ENCODE measurements at regions not wholly inside any gene's neighbourhood (a gene's known extent, or its start where the extent isn't known, plus 50 kb on each side); places are given as distances from the start of the nearest gene placed in this dataset.
"Not testable (repeated sequence)": the region's sequence is repeated elsewhere in the genome, so short reads cannot be mapped to it uniquely, and the experiment has no call there.

DNA sequence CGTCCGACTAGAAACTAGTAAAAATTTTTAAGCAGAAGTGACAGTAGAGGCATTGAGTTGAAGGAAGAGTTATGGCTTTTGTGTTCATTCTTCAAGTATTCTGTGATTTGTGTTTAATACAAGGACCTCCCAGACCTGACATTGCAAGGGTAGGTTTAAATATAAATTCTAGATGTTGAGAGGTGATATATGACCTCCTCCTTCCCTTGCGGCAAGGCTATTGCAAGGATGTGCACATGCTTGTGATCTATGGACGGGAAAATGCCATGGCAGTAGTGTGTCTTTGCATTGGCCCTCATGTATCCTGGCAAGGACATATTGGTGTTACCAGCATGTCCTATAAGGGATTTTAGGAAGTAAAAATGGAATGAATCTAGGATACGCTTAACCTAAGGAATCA is 143.5 kb downstream of the NEDD1 start:
- Mint-ChIP-seq H3K36me3 (no peaks in the 10 kb centered on the region), H3K4me3 (no peak overlapping the region), H3K9me3 (peaks cover 0 to 2% (median 0%) of the 10 kb centered on the region in 6 donors), H3K27me3 (ENCODE audit: low read depth in 3 of 3) (peaks cover 3 to 10% (median 6%) of the 10 kb centered on the region in 3 donors), H3K27ac (no peak overlapping the region), H3K4me1 (no peaks in the 10 kb centered on the region)
- no peak for DNase-seq

DNA sequence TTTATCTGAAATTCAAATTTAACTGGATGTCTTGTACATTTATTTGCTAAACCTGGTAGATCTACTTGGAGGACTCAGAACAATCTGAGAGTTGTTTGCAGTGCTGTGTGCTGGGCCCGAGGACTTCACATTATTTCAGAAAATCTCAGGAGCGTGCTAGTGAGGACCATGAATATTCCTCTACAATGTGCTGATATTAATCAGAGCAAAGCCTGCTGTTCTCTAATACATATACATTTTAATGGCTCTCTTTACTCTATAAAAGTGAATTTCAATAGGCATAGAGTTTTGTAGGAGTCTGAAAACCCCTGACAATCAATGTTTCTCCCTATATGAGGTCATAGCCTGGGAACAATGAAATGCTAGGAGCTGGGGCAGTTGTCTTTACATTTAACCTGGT is 144.3 kb downstream of the NEDD1 start:
- no peak for DNase-seq
- peaks cover 0 to 2% (median 0%) of the 10 kb centered on the region in 6 donors for H3K9me3 Mint-ChIP-seq
- peaks cover 3 to 7% (median 6%) of the 10 kb centered on the region in 3 donors for H3K27me3 Mint-ChIP-seq (ENCODE audit: low read depth in 3 of 3)
- H3K4me1 Mint-ChIP-seq, result no peaks in the 10 kb centered on the region
- no peak overlapping the region for H3K27ac Mint-ChIP-seq
- H3K36me3 Mint-ChIP-seq, result no peaks in the 10 kb centered on the region
- H3K4me3 Mint-ChIP-seq, result no peak overlapping the region

DNA sequence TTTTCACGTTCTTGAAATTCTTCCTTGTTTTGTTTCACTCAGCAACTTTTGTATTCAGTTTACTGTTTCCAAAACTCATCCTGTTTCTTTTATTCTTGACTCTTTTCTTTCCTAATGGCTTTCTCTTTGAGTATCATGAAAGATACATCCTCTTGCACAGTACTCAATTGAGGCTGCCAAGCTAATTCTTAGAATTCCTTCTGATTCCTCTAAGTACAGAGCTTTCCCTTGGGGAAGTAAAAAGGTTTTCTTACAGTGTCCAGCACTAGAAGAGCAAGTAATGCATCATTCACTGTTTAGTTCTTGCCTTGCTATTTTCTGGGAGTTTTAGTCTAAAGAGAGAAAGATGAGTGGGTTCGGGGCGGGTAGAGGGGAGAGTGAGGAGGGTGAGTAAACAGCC is 154.1 kb downstream of the NEDD1 start:
- H3K9me3 Mint-ChIP-seq, result peaks cover 0 to 2% (median under 1%) of the 10 kb centered on the region in 6 donors
- no peak overlapping the region for H3K27ac Mint-ChIP-seq
- DNase-seq, result no peak
- no peaks in the 10 kb centered on the region for H3K36me3 Mint-ChIP-seq
- H3K4me1 Mint-ChIP-seq, result no peaks in the 10 kb centered on the region
- H3K4me3 Mint-ChIP-seq, result no peak overlapping the region
- peaks cover 0 to 2% (median 2%) of the 10 kb centered on the region in 3 donors for H3K27me3 Mint-ChIP-seq (ENCODE audit: low read depth in 3 of 3)

DNA sequence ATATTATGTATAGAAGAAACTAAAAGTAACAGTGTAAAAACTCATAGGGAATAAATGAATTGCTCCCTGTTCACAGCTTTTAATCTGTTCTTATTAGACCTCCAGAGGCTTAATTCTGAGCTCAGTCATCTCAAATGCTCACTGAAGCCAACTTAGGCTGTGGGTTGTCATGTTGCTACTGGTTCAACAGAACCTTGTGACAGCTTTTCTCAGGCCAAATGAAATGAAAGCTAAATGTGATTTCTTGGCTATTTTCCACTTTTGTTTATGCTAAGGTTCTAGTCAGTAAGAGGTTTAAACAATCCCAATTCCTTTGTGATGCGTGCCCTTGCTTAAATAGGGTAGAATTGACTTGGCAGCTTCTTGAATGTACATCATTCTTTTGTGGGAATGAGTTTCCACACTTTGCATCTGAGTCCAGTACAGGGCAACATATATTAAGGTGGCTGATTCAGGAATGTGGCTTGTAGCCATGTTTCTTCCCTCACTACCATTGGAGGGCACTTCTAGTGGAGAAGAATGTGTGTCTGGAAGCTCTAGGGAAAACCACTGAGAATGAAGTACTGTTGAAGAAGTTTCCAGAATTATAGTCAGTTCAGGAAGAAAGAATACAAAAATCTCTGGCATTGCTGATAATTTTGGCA is 156.4 kb downstream of the NEDD1 start:
- Mint-ChIP-seq H3K27me3 (ENCODE audit: low read depth in 3 of 3) (peaks cover 0 to 2% (median 2%) of the 10 kb centered on the region in 3 donors), H3K4me1 (no peaks in the 10 kb centered on the region), H3K9me3 (peaks cover 0 to 2% (median 0%) of the 10 kb centered on the region in 6 donors), H3K36me3 (no peaks in the 10 kb centered on the region), H3K27ac (no peak overlapping the region), H3K4me3 (no peak overlapping the region)
- no peak for DNase-seq

DNA sequence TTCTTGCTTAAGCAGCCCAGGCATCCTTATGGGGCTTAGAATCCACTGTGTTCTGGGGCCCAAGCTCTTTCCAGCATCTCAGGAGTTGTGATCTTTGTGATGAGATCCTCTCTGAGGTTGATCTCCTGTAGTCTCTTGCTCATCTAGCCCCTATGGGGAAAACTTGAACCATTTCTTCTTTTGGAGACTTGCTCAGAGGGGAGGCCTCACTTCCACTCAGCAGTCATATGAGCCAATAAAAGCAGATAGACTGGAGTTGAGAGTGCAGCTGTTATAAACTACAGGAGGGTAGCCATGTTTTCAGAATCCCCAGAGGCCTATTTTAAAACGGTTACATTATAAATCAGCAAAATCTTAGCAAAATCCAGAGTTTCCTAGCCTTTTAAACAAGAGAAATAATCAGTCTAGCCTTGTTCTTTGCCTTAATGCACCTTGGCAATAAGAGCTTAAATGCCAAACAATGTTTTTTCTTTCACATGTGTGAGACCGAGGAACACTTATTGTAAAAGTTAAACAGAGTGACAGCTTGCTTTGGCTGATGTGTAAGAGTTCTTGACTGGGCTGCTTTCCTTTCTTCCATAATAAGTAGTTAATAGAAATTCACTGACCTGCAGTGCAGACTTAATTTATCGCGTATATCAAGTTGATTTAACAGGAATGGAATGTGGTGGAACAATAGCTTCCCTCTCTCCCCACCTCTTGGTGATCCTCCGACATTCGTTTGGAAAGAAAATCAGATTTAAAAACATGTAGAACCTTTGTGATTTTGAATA is 168.3 kb downstream of the NEDD1 start:
- no peak overlapping the region for H3K27ac Mint-ChIP-seq
- no peak overlapping the region for H3K4me3 Mint-ChIP-seq
- H3K27me3 Mint-ChIP-seq (ENCODE audit: low read depth in 3 of 3), result peaks cover 0 to 3% (median 1%) of the 10 kb centered on the region in 3 donors
- no peaks in the 10 kb centered on the region for H3K4me1 Mint-ChIP-seq
- H3K36me3 Mint-ChIP-seq, result no peaks in the 10 kb centered on the region
- H3K9me3 Mint-ChIP-seq, result no peaks in the 10 kb centered on the region
- DNase-seq, result no peak

DNA sequence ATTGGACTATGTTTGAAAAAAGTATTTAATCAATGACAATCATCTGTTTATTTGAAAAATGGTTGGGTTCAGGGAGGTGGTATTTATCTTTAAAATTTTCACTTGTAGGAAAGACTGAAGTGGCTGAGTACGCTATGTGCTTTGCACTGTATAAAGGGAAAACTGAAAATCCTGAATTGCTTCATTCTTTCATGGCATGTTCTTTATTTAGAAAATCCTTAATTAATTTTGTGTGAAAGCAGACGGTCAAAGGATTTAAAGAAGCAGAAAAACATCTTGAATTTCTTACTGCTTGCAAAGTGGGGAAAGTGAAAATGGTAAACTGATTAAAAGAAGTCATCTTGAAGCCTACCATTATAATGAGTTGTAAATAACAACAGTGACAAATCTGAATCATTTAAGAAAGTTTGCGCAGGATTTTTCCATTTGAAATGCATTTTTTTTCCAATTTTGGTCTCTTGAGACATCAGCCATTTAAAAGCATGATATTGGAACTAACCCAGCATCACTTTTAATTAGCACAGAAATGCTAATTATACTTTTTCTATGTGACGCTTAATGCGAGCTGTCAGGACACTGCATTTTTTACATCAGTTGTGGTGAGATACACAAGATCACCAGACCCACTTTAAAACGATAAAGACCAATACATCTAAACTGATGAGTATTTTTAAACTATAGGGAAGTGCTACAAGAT is 169.0 kb downstream of the NEDD1 start:
- H3K27me3 Mint-ChIP-seq (ENCODE audit: low read depth in 3 of 3), result peaks cover 0 to 2% (median 1%) of the 10 kb centered on the region in 3 donors
- H3K36me3 Mint-ChIP-seq, result no peaks in the 10 kb centered on the region

DNA sequence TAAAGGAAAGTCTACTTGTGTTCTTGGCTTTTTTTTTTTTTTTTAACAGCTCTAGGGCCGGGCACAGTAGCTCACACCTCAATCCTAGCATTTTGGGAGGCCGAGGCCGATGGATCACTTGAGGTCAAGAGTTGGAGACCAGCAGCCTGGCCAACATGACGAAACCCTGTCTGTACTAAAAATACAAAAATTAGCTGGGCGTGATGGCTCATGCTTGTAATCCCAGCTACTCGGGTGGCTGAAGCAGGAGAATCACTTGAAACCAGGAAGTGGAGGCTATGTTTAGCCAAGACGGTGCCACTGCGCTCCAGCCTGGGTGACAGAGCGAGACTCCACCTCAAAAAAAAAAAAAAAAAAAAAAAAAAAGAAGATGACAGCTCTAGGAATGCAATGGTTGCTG is 169.9 kb downstream of the NEDD1 start:
- not testable (repeated sequence) for H3K36me3 Mint-ChIP-seq; H3K4me3 Mint-ChIP-seq; H3K9me3 Mint-ChIP-seq; H3K27me3 Mint-ChIP-seq (ENCODE audit: low read depth in 3 of 3); H3K4me1 Mint-ChIP-seq; H3K27ac Mint-ChIP-seq; DNase-seq

More for the DNA sequence above, 169.0 kb downstream of the NEDD1 start:
- no peak overlapping the region for H3K27ac Mint-ChIP-seq
- no peaks in the 10 kb centered on the region for H3K4me1 Mint-ChIP-seq
- H3K9me3 Mint-ChIP-seq, result no peaks in the 10 kb centered on the region
- no peak for DNase-seq
- no peak overlapping the region for H3K4me3 Mint-ChIP-seq

DNA sequence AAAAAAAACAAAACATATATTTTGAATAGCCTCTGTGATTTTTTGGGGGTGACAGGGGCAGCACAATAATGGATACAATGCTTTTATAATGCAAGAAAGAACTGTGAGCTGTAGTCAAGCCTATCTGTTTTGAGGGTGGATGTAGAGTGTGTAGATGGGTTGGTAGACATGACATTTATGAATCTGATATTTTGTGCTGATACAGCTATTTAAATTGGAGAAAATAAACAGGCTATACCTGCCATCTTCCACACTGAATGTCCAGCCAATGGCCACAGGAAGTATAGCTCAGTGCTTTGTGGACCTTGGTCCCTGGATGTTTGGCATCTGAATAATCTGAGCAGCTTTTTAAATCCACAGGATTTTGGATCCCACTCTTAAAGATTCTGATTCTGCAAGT is 175.0 kb downstream of the NEDD1 start:
- no peak overlapping the region for H3K4me3 Mint-ChIP-seq

DNA sequence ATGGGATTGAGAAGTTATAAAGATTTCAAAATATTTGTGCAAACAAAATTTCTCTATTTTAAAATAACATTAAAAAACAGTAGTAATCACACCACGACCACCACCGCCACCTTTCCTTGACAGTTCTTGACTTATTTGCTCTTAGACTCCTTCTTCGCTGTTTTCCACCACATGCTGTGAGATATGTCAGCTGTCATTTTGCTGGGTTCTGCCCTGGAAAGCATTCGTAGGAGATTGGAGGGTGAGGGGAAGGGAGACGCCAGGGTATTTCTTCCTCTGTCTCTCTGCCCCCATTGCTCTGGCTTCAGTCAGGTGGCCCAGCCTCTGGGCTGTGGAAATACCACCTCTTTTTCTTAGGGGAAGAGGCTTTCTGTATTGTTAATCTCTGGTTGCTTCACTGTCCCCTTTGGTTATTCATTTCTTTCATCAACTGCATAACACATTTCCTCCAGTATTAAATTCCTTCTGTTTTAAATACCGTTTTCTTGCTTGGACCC is 186.2 kb downstream of the NEDD1 start:
- Mint-ChIP-seq H3K9me3 (peaks cover 0 to 5% (median 1%) of the 10 kb centered on the region in 6 donors), H3K4me3 (no peak overlapping the region), H3K27me3 (ENCODE audit: low read depth in 3 of 3) (peaks cover 0 to 6% (median 0%) of the 10 kb centered on the region in 3 donors), H3K36me3 (no peaks in the 10 kb centered on the region), H3K4me1 (no peaks in the 10 kb centered on the region), H3K27ac (no peak overlapping the region)
- DNase-seq, result no peak

More for the DNA sequence above, 175.0 kb downstream of the NEDD1 start:
- H3K4me1 Mint-ChIP-seq, result no peaks in the 10 kb centered on the region
- H3K27me3 Mint-ChIP-seq (ENCODE audit: low read depth in 3 of 3), result peaks cover 0 to 1% (median 1%) of the 10 kb centered on the region in 3 donors
- DNase-seq, result no peak
- no peak overlapping the region for H3K27ac Mint-ChIP-seq
- peaks cover 0 to 3% (median 0%) of the 10 kb centered on the region in 6 donors for H3K9me3 Mint-ChIP-seq
- no peaks in the 10 kb centered on the region for H3K36me3 Mint-ChIP-seq

DNA sequence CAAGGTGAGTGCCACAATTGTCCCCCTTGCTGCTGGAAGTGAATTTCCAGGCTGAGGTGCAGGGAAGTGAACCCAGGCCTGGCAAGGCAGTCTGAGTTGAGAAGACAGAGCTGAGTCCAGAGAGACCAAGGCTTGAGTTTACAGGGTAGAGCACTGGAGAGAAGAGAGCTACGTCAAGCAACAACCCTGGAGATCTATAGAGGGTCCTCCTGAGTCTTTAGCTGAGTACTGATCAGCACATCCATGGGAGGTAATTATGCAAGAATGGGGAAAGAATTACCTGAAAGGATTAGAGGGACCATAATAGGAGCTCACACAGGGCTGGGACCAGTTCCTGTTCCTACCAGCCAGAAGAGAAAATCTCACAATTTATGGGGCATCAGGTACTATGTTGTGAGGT is 190.7 kb downstream of the NEDD1 start:
- Mint-ChIP-seq H3K27ac (no peak overlapping the region), H3K36me3 (no peaks in the 10 kb centered on the region), H3K9me3 (peaks cover 0 to 19% (median 6%) of the 10 kb centered on the region in 6 donors), H3K4me1 (no peaks in the 10 kb centered on the region), H3K27me3 (ENCODE audit: low read depth in 3 of 3) (peaks cover 0 to 6% (median 1%) of the 10 kb centered on the region in 3 donors), H3K4me3 (no peak overlapping the region)
- no peak for DNase-seq

DNA sequence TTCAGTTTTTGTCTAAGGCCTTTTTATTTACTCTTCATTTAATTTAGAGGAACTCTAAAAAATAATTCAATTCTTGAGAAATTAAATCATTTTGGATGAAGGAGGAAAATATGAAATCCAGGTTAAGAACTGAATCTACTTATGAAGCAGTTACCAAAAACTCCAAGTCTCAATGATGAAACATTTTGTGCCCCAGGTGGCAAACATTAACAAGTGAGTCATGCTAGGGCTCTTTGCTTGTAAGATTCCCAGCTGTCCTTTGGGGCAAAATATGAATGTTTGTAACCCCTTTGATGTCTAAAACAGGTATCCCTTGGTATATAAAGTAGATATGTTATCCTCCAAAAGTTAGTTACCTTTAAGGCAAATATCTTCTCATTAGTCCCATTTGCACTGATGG is 202.4 kb downstream of the NEDD1 start:
- peaks cover 0 to 13% (median 3%) of the 10 kb centered on the region in 6 donors for H3K9me3 Mint-ChIP-seq
- no peak overlapping the region for H3K27ac Mint-ChIP-seq
- no peaks in the 10 kb centered on the region for H3K4me1 Mint-ChIP-seq
- H3K36me3 Mint-ChIP-seq, result no peaks in the 10 kb centered on the region
- no peak overlapping the region for H3K4me3 Mint-ChIP-seq
- H3K27me3 Mint-ChIP-seq (ENCODE audit: low read depth in 3 of 3), result peaks cover 0 to 4% (median 2%) of the 10 kb centered on the region in 3 donors
- DNase-seq, result no peak

DNA sequence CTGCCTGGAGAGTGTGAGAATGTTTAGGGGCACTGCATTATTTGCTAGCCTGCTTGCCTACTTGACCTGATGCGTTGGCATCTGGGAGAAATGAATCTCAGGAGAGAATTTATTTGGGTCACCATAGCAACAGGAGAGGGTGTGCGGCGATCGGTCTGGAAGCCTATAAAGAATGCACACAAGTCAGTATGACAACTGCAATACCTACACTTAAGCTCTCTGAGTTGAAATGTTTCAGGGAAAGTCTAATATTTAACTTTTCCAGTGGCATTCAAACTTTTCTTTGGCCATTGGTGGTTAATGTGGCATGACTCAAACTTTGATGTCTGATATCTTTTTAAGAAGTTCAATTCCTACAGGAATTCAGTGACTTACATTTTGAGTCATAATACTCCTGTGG is 205.1 kb downstream of the NEDD1 start:
- H3K4me1 Mint-ChIP-seq, result no peaks in the 10 kb centered on the region
- no peaks in the 10 kb centered on the region for H3K36me3 Mint-ChIP-seq
- H3K27me3 Mint-ChIP-seq (ENCODE audit: low read depth in 3 of 3), result peaks cover 0 to 3% (median 2%) of the 10 kb centered on the region in 3 donors
- H3K4me3 Mint-ChIP-seq, result no peak overlapping the region
- H3K27ac Mint-ChIP-seq, result no peak overlapping the region
- DNase-seq, result no peak
- H3K9me3 Mint-ChIP-seq, result peaks cover 0 to 6% (median under 1%) of the 10 kb centered on the region in 6 donors

DNA sequence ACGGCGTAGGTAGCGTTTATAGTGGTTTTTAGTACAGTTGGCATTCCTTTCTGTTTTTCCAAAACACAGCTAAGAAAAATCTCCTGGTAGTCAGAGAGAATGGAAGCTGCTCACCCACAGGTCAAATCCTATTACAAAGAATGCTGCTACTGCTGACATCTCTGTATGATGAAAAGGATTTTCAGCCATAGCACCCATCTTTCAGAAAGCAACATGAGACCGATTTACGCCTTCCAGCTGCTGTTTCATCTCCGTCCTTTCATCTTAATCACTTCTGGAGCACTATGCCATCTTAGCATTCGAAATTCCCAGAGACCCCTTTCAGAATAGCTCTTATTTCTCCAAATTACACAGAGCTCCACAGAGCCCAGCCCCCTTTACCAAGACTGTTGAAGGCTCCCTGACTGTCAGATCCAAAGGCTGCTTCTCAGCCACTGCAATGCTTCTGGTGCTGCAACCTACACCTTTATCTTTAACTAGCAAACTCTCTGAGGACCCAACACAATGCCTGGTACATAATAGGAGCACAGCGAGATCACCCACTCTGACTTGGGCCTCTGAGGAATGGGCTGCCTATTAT is 211.8 kb downstream of the NEDD1 start:
- peaks cover 0 to 6% (median 0%) of the 10 kb centered on the region in 6 donors for H3K9me3 Mint-ChIP-seq
- H3K27me3 Mint-ChIP-seq (ENCODE audit: low read depth in 3 of 3), result peaks cover 0 to 2% (median 0%) of the 10 kb centered on the region in 3 donors
- no peak overlapping the region for H3K27ac Mint-ChIP-seq
- H3K4me3 Mint-ChIP-seq, result no peak overlapping the region
- H3K36me3 Mint-ChIP-seq, result no peaks in the 10 kb centered on the region
- DNase-seq, result no peak
- H3K4me1 Mint-ChIP-seq, result no peaks in the 10 kb centered on the region
